ENCODE measurements at regions not wholly inside any gene's neighbourhood (a gene's known extent, or its start where the extent isn't known, plus 50 kb on each side); places are given as distances from the start of the nearest gene placed in this dataset.

- intact Hi-C loops (cut with DNase I), result loop anchor here (10.0 kb wide), 1 partner anchor 286 kb away; no protein-coding TSS in a partner anchor
- DNase-seq (no peak), ATAC-seq (ENCODE audit: poor library complexity) (no peak)
These were observed 69.0 kb upstream of the AMZ2 start for GRCh38 chr17:68178831-68179230.

- ATAC-seq (ENCODE audit: poor library complexity), result no peak
- intact Hi-C loops (cut with DNase I), result loop anchor here (10.0 kb wide), 1 partner anchor 285 kb away; no protein-coding TSS in a partner anchor
- peak; percentile 52 for DNase-seq
These were observed 68.5 kb upstream of the AMZ2 start for GRCh38 chr17:68179236-68179925.

- DNase-seq, result no peak
- no peak for ATAC-seq (ENCODE audit: poor library complexity)
- intact Hi-C loops (cut with DNase I), result loop anchor here (10.0 kb wide), 1 partner anchor 285 kb away; no protein-coding TSS in a partner anchor
These were observed 67.9 kb upstream of the AMZ2 start for GRCh38 chr17:68179926-68180285.

- DNase-seq (no peak), ATAC-seq (ENCODE audit: poor library complexity) (no peak)
- intact Hi-C loops (cut with DNase I), result no loop called here
These were observed 65.9 kb upstream of the AMZ2 start for GRCh38 chr17:68182011-68182306.

- no peak for ATAC-seq (ENCODE audit: poor library complexity)
- intact Hi-C loops (cut with DNase I), result no loop called here
- no peak for DNase-seq
These were observed 64.8 kb upstream of the AMZ2 start for GRCh38 chr17:68182940-68183551.

GRCh38 chr17:68184141-68184571, 63.7 kb upstream of the AMZ2 start:
- intact Hi-C loops (cut with DNase I), result no loop called here
- ATAC-seq (ENCODE audit: poor library complexity) (no peak), DNase-seq (no peak)

GRCh38 chr17:68184816-68185436, 62.9 kb upstream of the AMZ2 start:
- intact Hi-C loops (cut with DNase I), result no loop called here
- DNase-seq, result no peak
- no peak for ATAC-seq (ENCODE audit: poor library complexity)

GRCh38 chr17:68185820-68186219, 62.0 kb upstream of the AMZ2 start:
- intact Hi-C loops (cut with DNase I), result no loop called here
- no peak for DNase-seq
- ATAC-seq (ENCODE audit: poor library complexity), result no peak

GRCh38 chr17:68190495-68190894, 57.3 kb upstream of the AMZ2 start:
- intact Hi-C loops (cut with DNase I), result no loop called here
- ATAC-seq (ENCODE audit: poor library complexity), result no peak

GRCh38 chr17:68195667-68196393, 52.0 kb upstream of the AMZ2 start:
- peak; percentile 59 for DNase-seq
- intact Hi-C loops (cut with DNase I), result no loop called here
- peak; percentile 19 for ATAC-seq (ENCODE audit: poor library complexity)

More at GRCh38 chr17:68190495-68190894, 57.3 kb upstream of the AMZ2 start:
- DNase-seq, result no peak

GRCh38 chr17:68196394-68197090, 51.3 kb upstream of the AMZ2 start:
- intact Hi-C loops (cut with DNase I), result no loop called here
- no peak for DNase-seq
- ATAC-seq (ENCODE audit: poor library complexity), result no peak

GRCh38 chr17:68197091-68197996, 50.5 kb upstream of the AMZ2 start:
- ATAC-seq (ENCODE audit: poor library complexity) (no peak), DNase-seq (peak; percentile 52)
- intact Hi-C loops (cut with DNase I), result no loop called here

- DNase-seq (no peak), ATAC-seq (ENCODE audit: poor library complexity) (no peak)
- intact Hi-C loops (cut with DNase I), result no loop called here
These were observed 49.6 kb upstream of the AMZ2 start for GRCh38 chr17:68197997-68198930.

All from Right ventricle myocardium superior (tissue), 1 donor.